Sigmoid colon (tissue), 6 donors: ENCODE measurements at regions not wholly inside any gene's neighbourhood (a gene's known extent, or its start where the extent isn't known, plus 50 kb on each side); places are given as distances from the start of the nearest gene placed in this dataset.

Source experiments
- DNase-seq: peaks from one replicate; pipeline ENCODE4 v3.0.0-alpha.2; 2019
- H3K27ac ChIP-seq, 4 donors: fragments of 200-600 bp; sonication (generic); one replicate each; pipeline ENCODE4 v1.5.1; 2016 to 2019; ENCODE audit warnings: mild to moderate bottlenecking in 1 of 4
- H3K27me3 ChIP-seq, 3 donors: fragments of 200-600 bp; sonication (generic); one replicate each; pipeline ENCODE4 v1.5.1; 2019; ENCODE audit warnings: mild to moderate bottlenecking in 1 of 3
- H3K36me3 ChIP-seq, 4 donors: fragments of 200-600 bp; sonication (generic); one replicate each; pipeline ENCODE4 v1.5.1; 2016 to 2019
- H3K4me1 ChIP-seq, 4 donors: fragments of 200-600 bp; sonication (generic); one replicate each; pipeline ENCODE4 v1.5.1; 2017 to 2019
- H3K4me3 ChIP-seq, 4 donors: fragments of 200-600 bp; sonication (generic); one replicate each; pipeline ENCODE4 v1.5.1; 2017 to 2019; ENCODE audit warnings: mild to moderate bottlenecking in 2 of 4, moderate library complexity in 1 of 4
- H3K9me3 ChIP-seq, 4 donors: fragments of 200-600 bp in 3 of 4; sonication (generic) in 3 of 4; one replicate each; pipeline versions ENCODE4 v1.5.1 to v1.6.1; 2013 to 2019
- EP300 ChIP-seq, 4 donors: sonication (generic); formaldehyde crosslinking; IDR thresholded peaks; one replicate each; pipeline ENCODE4 v1.6.1; 2017; ENCODE audit warnings: antibody characterized with exemption in 4 of 4
- POLR2A ChIP-seq, 2 donors: fragments of 450-650 bp; IDR thresholded peaks; one replicate each; pipeline ENCODE4 v1.6.1; 2016; ENCODE audit warnings: antibody characterized with exemption in 2 of 2, mild to moderate bottlenecking in 2 of 2, moderate library complexity in 2 of 2
- POLR2AphosphoS5 ChIP-seq, 4 donors: sonication (generic); formaldehyde crosslinking; IDR thresholded peaks; one replicate each; pipeline ENCODE4 v1.6.1; 2017; ENCODE audit warnings: antibody characterized with exemption in 4 of 4
- WGBS, 2 donors: extraction: QIAGEN DNeasy Blood & Tissue Kit; methylation state at CpG; one replicate each; pipeline ENCODE4 v1.1.7; 2013; 5-methylcytosine and 5-hydroxymethylcytosine counted together
- intact Hi-C: fragments of 100-400 bp; cut with DNase I; formaldehyde crosslinking; loops from one replicate; pipeline ENCODE4 v1.15.1; 2023
- TF ChIP-seq, protein P1 (sequence below), 4 experiments: fragments of 450-650 bp in 3 of 4; fragments of 200-600 bp in 1 of 4; IDR thresholded peaks; one replicate each; pipeline ENCODE4 v1.5.1; 2016 to 2019; ENCODE audit warnings: antibody characterized with exemption in 4 of 4, mild to moderate bottlenecking in 3 of 4, moderate library complexity in 2 of 4
- donor health status: healthy with polysubstance abuse.
- donor health status: healthy.

DNA sequence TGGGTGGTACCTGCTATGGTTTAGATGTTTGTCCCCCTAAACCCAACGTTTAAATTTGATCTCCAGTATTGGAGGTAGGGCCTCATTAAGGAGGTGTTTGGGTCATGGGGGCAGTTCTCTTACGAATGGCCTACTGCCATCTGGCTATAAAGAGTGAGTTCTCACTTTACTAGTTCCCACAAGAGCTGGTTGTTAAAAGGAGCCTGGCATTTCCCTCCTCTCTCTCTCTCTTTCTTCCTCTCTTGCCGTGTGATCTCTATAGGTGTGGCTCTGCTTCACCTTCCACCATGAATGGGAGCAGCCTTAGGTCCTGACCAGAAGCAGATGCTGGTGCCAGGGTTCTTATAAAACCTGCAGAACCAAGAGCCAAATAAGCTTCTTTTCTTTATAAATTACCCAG is 193.2 kb upstream of the CDH6 start:
- H3K4me3 ChIP-seq = no peak overlapping the region
- TF ChIP-seq POLR2AphosphoS5 (IDR thresholded peaks at IDR 0.05) (no peak), POLR2A (IDR thresholded peaks at IDR 0.05) (no peak), EP300 (IDR thresholded peaks at IDR 0.05) (no peak)
- TF ChIP-seq, protein P1, sequence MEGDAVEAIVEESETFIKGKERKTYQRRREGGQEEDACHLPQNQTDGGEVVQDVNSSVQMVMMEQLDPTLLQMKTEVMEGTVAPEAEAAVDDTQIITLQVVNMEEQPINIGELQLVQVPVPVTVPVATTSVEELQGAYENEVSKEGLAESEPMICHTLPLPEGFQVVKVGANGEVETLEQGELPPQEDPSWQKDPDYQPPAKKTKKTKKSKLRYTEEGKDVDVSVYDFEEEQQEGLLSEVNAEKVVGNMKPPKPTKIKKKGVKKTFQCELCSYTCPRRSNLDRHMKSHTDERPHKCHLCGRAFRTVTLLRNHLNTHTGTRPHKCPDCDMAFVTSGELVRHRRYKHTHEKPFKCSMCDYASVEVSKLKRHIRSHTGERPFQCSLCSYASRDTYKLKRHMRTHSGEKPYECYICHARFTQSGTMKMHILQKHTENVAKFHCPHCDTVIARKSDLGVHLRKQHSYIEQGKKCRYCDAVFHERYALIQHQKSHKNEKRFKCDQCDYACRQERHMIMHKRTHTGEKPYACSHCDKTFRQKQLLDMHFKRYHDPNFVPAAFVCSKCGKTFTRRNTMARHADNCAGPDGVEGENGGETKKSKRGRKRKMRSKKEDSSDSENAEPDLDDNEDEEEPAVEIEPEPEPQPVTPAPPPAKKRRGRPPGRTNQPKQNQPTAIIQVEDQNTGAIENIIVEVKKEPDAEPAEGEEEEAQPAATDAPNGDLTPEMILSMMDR (IDR thresholded peaks at IDR 0.05) = no peak
- intact Hi-C loops = no loop called here
- no peak for DNase-seq
- no peaks in the 10 kb centered on the region for H3K9me3 ChIP-seq
- 62 to 73% methylated on average over 3 of the region's 3 CpGs for WGBS, 2 donors
- no peak overlapping the region for H3K27ac ChIP-seq
- H3K36me3 ChIP-seq = no peaks in the 10 kb centered on the region
- H3K4me1 ChIP-seq = no peaks in the 10 kb centered on the region
- H3K27me3 ChIP-seq = no peaks in the 10 kb centered on the region

DNA sequence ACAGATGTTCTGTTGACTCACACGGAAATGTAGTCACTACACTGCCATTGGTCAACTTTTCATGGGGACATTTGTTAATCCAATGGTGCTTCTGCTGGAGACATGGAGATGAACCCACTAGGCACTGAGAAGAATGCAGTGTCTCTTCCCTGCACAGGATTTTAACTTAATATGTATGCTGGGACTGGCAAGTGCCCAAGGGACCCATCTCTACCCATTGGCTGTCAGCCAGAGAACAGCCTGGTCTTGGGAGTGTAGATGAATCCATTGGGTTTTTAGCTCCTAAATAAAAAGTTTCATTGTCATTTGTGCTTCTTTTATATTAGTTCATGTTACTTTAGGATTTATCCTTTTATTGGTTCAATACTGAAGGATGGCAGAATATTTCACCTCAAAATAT is 195.8 kb upstream of the CDH6 start:
- DNase-seq = no peak
- no peak overlapping the region for H3K27ac ChIP-seq
- 85 to 88% methylated on average over 1 of the region's 1 CpG for WGBS, 2 donors
- H3K27me3 ChIP-seq = no peaks in the 10 kb centered on the region
- no peaks in the 10 kb centered on the region for H3K4me1 ChIP-seq
- H3K36me3 ChIP-seq = no peaks in the 10 kb centered on the region
- intact Hi-C loops = no loop called here
- H3K4me3 ChIP-seq = no peak overlapping the region
- TF ChIP-seq, protein P1 (IDR thresholded peaks at IDR 0.05) = no peak
- TF ChIP-seq EP300 (IDR thresholded peaks at IDR 0.05) = no peak
- TF ChIP-seq POLR2AphosphoS5 (IDR thresholded peaks at IDR 0.05) = no peak
- no peak for TF ChIP-seq POLR2A (IDR thresholded peaks at IDR 0.05)
- H3K9me3 ChIP-seq = no peaks in the 10 kb centered on the region

DNA sequence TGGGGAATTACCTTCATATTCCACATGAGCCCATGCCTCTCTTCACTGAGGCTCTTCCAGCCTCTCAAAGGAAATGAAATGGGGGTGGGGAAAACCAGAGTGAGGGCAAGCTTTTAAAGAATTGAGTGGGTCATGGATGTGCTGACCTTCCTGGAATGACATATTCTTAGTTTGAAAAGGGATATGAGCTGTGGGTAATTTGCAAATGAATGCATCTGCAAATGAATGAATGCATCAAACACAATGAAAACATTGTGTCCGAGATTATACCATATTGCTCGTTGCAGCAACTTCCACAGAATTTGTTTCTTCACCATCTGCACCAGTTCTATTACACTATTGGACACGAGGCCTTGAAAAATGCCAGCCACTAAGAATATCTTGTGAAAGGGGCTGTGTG is 198.6 kb upstream of the CDH6 start:
- Histone ChIP-seq H3K27me3 (no peaks in the 10 kb centered on the region), H3K27ac (no peak overlapping the region), H3K4me3 (no peak overlapping the region), H3K4me1 (peaks cover 0 to 4% (median 0%) of the 10 kb centered on the region in 4 donors), H3K36me3 (no peaks in the 10 kb centered on the region), H3K9me3 (no peaks in the 10 kb centered on the region)
- WGBS, 2 donors = 76 to 81% methylated on average over 3 of the region's 3 CpGs
- no peak for DNase-seq
- intact Hi-C loops = no loop called here
- no peak for TF ChIP-seq POLR2A (IDR thresholded peaks at IDR 0.05)

DNA sequence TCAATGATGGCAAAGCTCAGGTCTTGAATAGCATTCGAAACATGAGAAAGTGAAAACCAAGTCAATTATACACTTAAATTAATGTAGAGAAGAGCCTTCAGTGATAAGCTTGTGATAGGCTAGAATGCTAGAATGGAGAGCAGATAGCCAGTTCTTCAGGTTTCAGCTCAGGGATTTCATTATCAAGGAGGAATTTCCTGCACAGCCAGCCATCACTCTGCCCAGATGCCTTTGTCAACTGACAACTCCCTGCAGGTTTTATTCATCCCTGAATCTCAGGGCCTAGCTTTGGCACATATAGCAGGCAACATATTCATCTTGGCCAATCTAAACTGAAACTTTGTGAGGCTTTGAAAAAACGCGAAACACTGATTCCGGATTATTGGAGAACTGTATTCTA is 199.3 kb upstream of the CDH6 start:
- intact Hi-C loops = no loop called here
- WGBS, 2 donors = 92% methylated on average over 4 of the region's 4 CpGs
- no peak for DNase-seq
- H3K27me3 ChIP-seq = no peaks in the 10 kb centered on the region
- H3K27ac ChIP-seq = no peak overlapping the region
- H3K36me3 ChIP-seq = no peaks in the 10 kb centered on the region
- H3K4me3 ChIP-seq = no peak overlapping the region
- H3K9me3 ChIP-seq = no peaks in the 10 kb centered on the region
- TF ChIP-seq, protein P1 (IDR thresholded peaks at IDR 0.05) = no peak
- TF ChIP-seq POLR2A (IDR thresholded peaks at IDR 0.05) = no peak
- no peak for TF ChIP-seq EP300 (IDR thresholded peaks at IDR 0.05)
- TF ChIP-seq POLR2AphosphoS5 (IDR thresholded peaks at IDR 0.05) = no peak
- peaks cover 0 to 4% (median 0%) of the 10 kb centered on the region in 4 donors for H3K4me1 ChIP-seq

DNA sequence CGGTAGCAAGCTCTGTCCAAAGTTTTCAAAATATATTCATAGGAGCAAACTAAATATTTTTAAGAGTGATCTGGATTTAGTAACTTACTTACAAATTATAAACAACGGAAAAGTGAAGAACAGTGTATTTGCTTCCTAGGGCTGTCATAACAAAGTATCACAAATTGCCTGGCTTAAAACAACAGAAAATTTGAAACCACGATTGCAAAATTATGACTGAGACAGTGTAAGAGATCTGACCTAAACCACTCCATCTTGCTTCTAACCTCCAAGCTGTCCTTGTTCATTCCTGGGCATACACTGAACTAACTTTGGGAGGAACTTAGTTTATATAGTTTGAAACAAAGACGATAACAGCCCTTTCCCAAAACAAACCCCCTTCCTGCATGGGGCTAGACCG is 202.0 kb upstream of the CDH6 start:
- peaks cover 0 to 4% (median 0%) of the 10 kb centered on the region in 4 donors for H3K4me1 ChIP-seq
- no peaks in the 10 kb centered on the region for H3K36me3 ChIP-seq
- H3K27me3 ChIP-seq = no peaks in the 10 kb centered on the region
- WGBS, 2 donors = 70 to 84% methylated on average over 5 of the region's 5 CpGs
- DNase-seq = no peak
- intact Hi-C loops = no loop called here
- TF ChIP-seq POLR2AphosphoS5 (IDR thresholded peaks at IDR 0.05) (no peak), POLR2A (IDR thresholded peaks at IDR 0.05) (no peak), EP300 (IDR thresholded peaks at IDR 0.05) (no peak)
- TF ChIP-seq, protein P1 (IDR thresholded peaks at IDR 0.05) = no peak
- H3K4me3 ChIP-seq = no peak overlapping the region
- no peak overlapping the region for H3K27ac ChIP-seq
- no peaks in the 10 kb centered on the region for H3K9me3 ChIP-seq
